GM23338 (cell line): ENCODE measurements at regions not wholly inside any gene's neighbourhood (a gene's known extent, or its start where the extent isn't known, plus 50 kb on each side); places are given as distances from the start of the nearest gene placed in this dataset.

Experiments used
- ATAC-seq: fragments of 200-7000 bp; cut with Tn5 transposase; 3 replicates; pipeline ENCODE4 v1.9.1; 2020
- DNase-seq: peaks from one replicate; pipeline ENCODE4 v3.0.0-alpha.2; 2015; ENCODE audit warnings: low spot score
- H2AFZ ChIP-seq: fragments of 200-600 bp; sonication (generic); 2 replicates; pipeline ENCODE4 v1.8.0; 2016; ENCODE audit warnings: antibody characterized with exemption, mild to moderate bottlenecking, moderate library complexity
- H3F3A ChIP-seq: fragments of 200-600 bp; sonication (generic); replicated peaks from 2 replicates; pipeline ENCODE4 v1.8.0; 2017; ENCODE audit warnings: antibody characterized with exemption, mixed run types, low read depth
- H3K27ac ChIP-seq: fragments of 200-600 bp; sonication (generic); 2 replicates; pipeline ENCODE4 v1.6.1; 2016; ENCODE audit warnings: low read depth
- H3K27me3 ChIP-seq: fragments of 200-600 bp; sonication (generic); 2 replicates; pipeline ENCODE4 v1.8.0; 2016; ENCODE audit warnings: mild to moderate bottlenecking, mixed run types, moderate library complexity; ENCODE audit not compliant: insufficient read depth
- H3K36me3 ChIP-seq: fragments of 200-600 bp; sonication (generic); 2 replicates; pipeline ENCODE4 v1.8.0; 2016; ENCODE audit warnings: mild to moderate bottlenecking; ENCODE audit not compliant: insufficient read depth
- H3K4me1 ChIP-seq: fragments of 200-600 bp; sonication (generic); 2 replicates; pipeline ENCODE4 v1.8.0; 2016; ENCODE audit warnings: mild to moderate bottlenecking, moderate library complexity; ENCODE audit not compliant: insufficient read depth
- H3K4me2 ChIP-seq: fragments of 200-600 bp; sonication (generic); 2 replicates; pipeline ENCODE4 v1.7.1; 2017; ENCODE audit warnings: mixed run types
- H3K4me3 ChIP-seq: fragments of 200-600 bp; sonication (generic); 2 replicates; pipeline ENCODE4 v1.6.1; 2016; ENCODE audit warnings: mixed run types
- H3K79me2 ChIP-seq: fragments of 200-600 bp; sonication (generic); replicated peaks from 2 replicates; pipeline ENCODE4 v1.8.0; 2017; ENCODE audit warnings: mild to moderate bottlenecking; ENCODE audit not compliant: insufficient read depth
- H3K9me2 ChIP-seq: fragments of 200-600 bp; sonication (generic); 2 replicates; pipeline ENCODE4 v1.8.0; 2017; ENCODE audit not compliant: insufficient read depth
- H4K20me1 ChIP-seq: fragments of 200-600 bp; sonication (generic); replicated peaks from 2 replicates; pipeline ENCODE4 v1.8.0; 2017; ENCODE audit warnings: mild to moderate bottlenecking; ENCODE audit not compliant: insufficient read depth
- H3K27ac Mint-ChIP-seq: 2 replicates; pipeline ENCODE4 v1.8.0; 2020; ENCODE audit warnings: inconsistent platforms, mild to moderate bottlenecking, moderate library complexity, mixed read lengths
- H3K27me3 Mint-ChIP-seq: 3 replicates; pipeline ENCODE4 v1.8.0; 2022; ENCODE audit warnings: low read depth, mild to moderate bottlenecking, moderate library complexity, mixed read lengths, inconsistent platforms; ENCODE audit not compliant: insufficient read depth, poor library complexity
- H3K36me3 Mint-ChIP-seq: 3 replicates; pipeline ENCODE4 v1.8.0; 2021; ENCODE audit warnings: low read depth, mild to moderate bottlenecking, inconsistent platforms, moderate library complexity, mixed read lengths
- H3K4me1 Mint-ChIP-seq: 3 replicates; pipeline ENCODE4 v1.8.0; 2020; ENCODE audit warnings: mild to moderate bottlenecking, inconsistent platforms, mixed read lengths
- H3K4me3 Mint-ChIP-seq: 3 replicates; pipeline ENCODE4 v1.8.0; 2021; ENCODE audit warnings: moderate library complexity, mild to moderate bottlenecking, inconsistent platforms, mixed read lengths
- H3K9me3 Mint-ChIP-seq: 3 replicates; pipeline ENCODE4 v1.8.0; 2020; ENCODE audit warnings: moderate library complexity, mild to moderate bottlenecking, inconsistent platforms, mixed read lengths
- CTCF ChIP-seq, 2 experiments: fragments of 200-600 bp in 1 of 2; sonication (generic) in 1 of 2; conservative IDR thresholded peaks; 2 replicates each; pipeline versions ENCODE4 v1.5.1 to v1.6.1; 2016 to 2017; ENCODE audit warnings: antibody characterized with exemption in 2 of 2, low read depth in 2 of 2, mild to moderate bottlenecking in 2 of 2, moderate library complexity in 1 of 2
- EZH2 ChIP-seq: fragments of 200-600 bp; sonication (generic); IDR thresholded peaks from one replicate; pipeline ENCODE4 v1.8.0; 2017; ENCODE audit warnings: antibody characterized with exemption, mild to moderate bottlenecking, low read depth; ENCODE audit not compliant: unreplicated experiment
- NANOG ChIP-seq: IDR thresholded peaks from 2 replicates; pipeline ENCODE4 v1.6.1; 2016; ENCODE audit warnings: antibody characterized with exemption, borderline replicate concordance
- POLR2AphosphoS5 ChIP-seq: IDR thresholded peaks from 2 replicates; pipeline ENCODE4 v1.6.1; 2016; ENCODE audit warnings: antibody characterized with exemption, low read depth
- ZNF114 ChIP-seq: fragments of 250-450 bp; sonication (Bioruptor Pico); IDR thresholded peaks from 2 replicates; pipeline ENCODE4 v1.5.0; 2020; ENCODE audit warnings: mild to moderate bottlenecking, moderate library complexity
- ZNF462 ChIP-seq: fragments of 250-450 bp; sonication (Bioruptor Pico); IDR thresholded peaks from 2 replicates; pipeline ENCODE4 v1.5.0; 2020; ENCODE audit warnings: mild to moderate bottlenecking, moderate library complexity

GRCh38 chr2:195586062-195586714, 70.8 kb upstream of the SLC39A10 start:
- H3F3A ChIP-seq: no peaks in the 10 kb centered on the region
- TF ChIP-seq ZNF462 (CRISPR knock-in tag) (no peak), POLR2AphosphoS5 (peak; percentile 71), NANOG (peak; percentile 98), ZNF114 (CRISPR knock-in tag) (no peak), CTCF (conservative IDR thresholded peaks at IDR 0.05; ENCODE audit: low read depth in 2 of 2) (no peak), EZH2 (no peak)
- Mint-ChIP-seq H3K36me3 (peaks cover 3% of the 10 kb centered on the region; the same call in 1 of the 3 replicates), H3K27me3 (no peaks in the 10 kb centered on the region), H3K4me3 (peak overlapping the region; percentile 75), H3K9me3 (no peaks in the 10 kb centered on the region), H3K27ac (peak overlapping the region; percentile 79), H3K4me1 (peaks cover 19% of the 10 kb centered on the region)
- H3K27me3 ChIP-seq: no peaks in the 10 kb centered on the region
- ATAC-seq: peak; percentile 92
- H3K4me2 ChIP-seq: peak overlapping the region; percentile 83
- 0 out of 2 replicates have a peak, but pooled peaks cover 5% of the 10 kb centered on the region for H3K9me2 ChIP-seq
- peaks cover 50% of the 10 kb centered on the region for H3K79me2 ChIP-seq
- peak; percentile 78 for DNase-seq
- no peaks in the 10 kb centered on the region for H4K20me1 ChIP-seq
- peak overlapping the region; percentile 55 for H3K4me3 ChIP-seq
- H3K36me3 ChIP-seq: no peaks in the 10 kb centered on the region
- H3K4me1 ChIP-seq: peaks cover 16% of the 10 kb centered on the region
- peak overlapping the region; percentile 81 for H3K27ac ChIP-seq
- H2AFZ ChIP-seq: no peak overlapping the region
